Naive thymus-derived CD8-positive, alpha-beta T cell (primary cell): ENCODE measurements at regions not wholly inside any gene's neighbourhood (a gene's known extent, or its start where the extent isn't known, plus 50 kb on each side); places are given as distances from the start of the nearest gene placed in this dataset.

Experiments
- ATAC-seq, 2 donors: fragments of 150-1000 bp; cut with Tn5 transposase in 1 of 2; sonication (Bioruptor Pico), chemical (Tn5 transposase) in 1 of 2; 1 replicate in 1 of 2; 2 replicates in 1 of 2; pipeline ENCODE4 v1.10.0; 2021; ENCODE audit warnings: mild to moderate bottlenecking in 2 of 2, moderate library complexity in 2 of 2
- POLR2A ChIA-PET: fragments of 350-600 bp; sonication (Branson Sonifier 250); formaldehyde crosslinking; loops from one replicate; lab custom pipeline; 2021; ENCODE audit warnings: antibody characterized with exemption; lab: Charles Lee
- DNase-seq, 10 donors: peaks; one replicate each; pipeline versions ENCODE4 v3.0.0 to v3.0.0-alpha.2; 2020 to 2022
- H3K27ac Mint-ChIP-seq, 10 donors: one replicate each; pipeline ENCODE4 v1.8.0; 2020 to 2022; ENCODE audit warnings: mild to moderate bottlenecking in 10 of 10, mixed read lengths in 10 of 10, moderate library complexity in 4 of 10, inconsistent platforms in 1 of 10
- H3K27me3 Mint-ChIP-seq, 5 donors: one replicate each; pipeline ENCODE4 v1.8.0; 2021 to 2022; ENCODE audit warnings: mixed read lengths in 5 of 5
- H3K36me3 Mint-ChIP-seq, 3 donors: one replicate each; pipeline ENCODE4 v1.8.0; 2020 to 2022; ENCODE audit warnings: mixed read lengths in 3 of 3, mild to moderate bottlenecking in 2 of 3, inconsistent platforms in 1 of 3
- H3K4me1 Mint-ChIP-seq, 4 donors: one replicate each; pipeline ENCODE4 v1.8.0; 2021 to 2022; ENCODE audit warnings: mixed read lengths in 4 of 4
- H3K4me3 Mint-ChIP-seq, 10 donors: one replicate each; pipeline ENCODE4 v1.8.0; 2020 to 2022; ENCODE audit warnings: mild to moderate bottlenecking in 10 of 10, mixed read lengths in 10 of 10, moderate library complexity in 6 of 10, inconsistent platforms in 1 of 10
- H3K9me3 Mint-ChIP-seq, 9 donors: one replicate each; pipeline ENCODE4 v1.8.0; 2020 to 2022; ENCODE audit warnings: mixed read lengths in 9 of 9, mild to moderate bottlenecking in 3 of 9, inconsistent platforms in 1 of 9, moderate library complexity in 1 of 9

GRCh38 chr18:73790587-73790986, 357.0 kb downstream of the FBXO15 start:
- DNase-seq: no peak

GRCh38 chr18:73787316-73787715, 360.3 kb downstream of the FBXO15 start:
- no peak overlapping the region for H3K27ac Mint-ChIP-seq
- POLR2A ChIA-PET: no interaction called here
- H3K27me3 Mint-ChIP-seq: peaks cover 0 to 11% (median 1%) of the 10 kb centered on the region in 5 donors
- H3K4me3 Mint-ChIP-seq: no peak overlapping the region
- ATAC-seq (no peak), DNase-seq (no peak)
- H3K9me3 Mint-ChIP-seq: peaks cover 0 to 8% (median 0%) of the 10 kb centered on the region in 9 donors
- H3K36me3 Mint-ChIP-seq: no peaks in the 10 kb centered on the region
- no peaks in the 10 kb centered on the region for H3K4me1 Mint-ChIP-seq

More at GRCh38 chr18:73790587-73790986, 357.0 kb downstream of the FBXO15 start:
- no peaks in the 10 kb centered on the region for H3K36me3 Mint-ChIP-seq
- no peak for ATAC-seq
- peaks cover 0 to 6% (median 0%) of the 10 kb centered on the region in 9 donors for H3K9me3 Mint-ChIP-seq
- H3K27ac Mint-ChIP-seq: no peak overlapping the region
- H3K4me1 Mint-ChIP-seq: no peaks in the 10 kb centered on the region
- peaks cover 0 to 3% (median 0%) of the 10 kb centered on the region in 5 donors for H3K27me3 Mint-ChIP-seq
- H3K4me3 Mint-ChIP-seq: no peak overlapping the region
- POLR2A ChIA-PET: interaction anchor here (0.5 kb wide), 1 partner anchor 243 kb away, joined by 3 read pairs; no protein-coding TSS in a partner anchor

- Mint-ChIP-seq H3K27me3 (peaks cover 0 to 15% (median 0%) of the 10 kb centered on the region in 5 donors), H3K9me3 (peaks cover 0 to 8% (median 0%) of the 10 kb centered on the region in 9 donors), H3K4me1 (no peaks in the 10 kb centered on the region), H3K36me3 (no peaks in the 10 kb centered on the region), H3K27ac (peak overlapping the region in 2 of 10 donors; percentile 0 to 9), H3K4me3 (no peak overlapping the region)
- ATAC-seq (no peak), DNase-seq (no peak)
- POLR2A ChIA-PET: no interaction called here
These were observed 362.3 kb downstream of the FBXO15 start for GRCh38 chr18:73785300-73785699.

GRCh38 chr18:73784853-73785252, 362.8 kb downstream of the FBXO15 start:
- no peaks in the 10 kb centered on the region for H3K36me3 Mint-ChIP-seq
- H3K27ac Mint-ChIP-seq: peak overlapping the region in 1 of 10 donors; percentile 9
- POLR2A ChIA-PET: no interaction called here
- H3K27me3 Mint-ChIP-seq: peaks cover 0 to 15% (median 0%) of the 10 kb centered on the region in 5 donors
- no peaks in the 10 kb centered on the region for H3K4me1 Mint-ChIP-seq
- peaks cover 0 to 8% (median 0%) of the 10 kb centered on the region in 9 donors for H3K9me3 Mint-ChIP-seq
- DNase-seq (no peak), ATAC-seq (no peak)
- H3K4me3 Mint-ChIP-seq: no peak overlapping the region

DNA sequence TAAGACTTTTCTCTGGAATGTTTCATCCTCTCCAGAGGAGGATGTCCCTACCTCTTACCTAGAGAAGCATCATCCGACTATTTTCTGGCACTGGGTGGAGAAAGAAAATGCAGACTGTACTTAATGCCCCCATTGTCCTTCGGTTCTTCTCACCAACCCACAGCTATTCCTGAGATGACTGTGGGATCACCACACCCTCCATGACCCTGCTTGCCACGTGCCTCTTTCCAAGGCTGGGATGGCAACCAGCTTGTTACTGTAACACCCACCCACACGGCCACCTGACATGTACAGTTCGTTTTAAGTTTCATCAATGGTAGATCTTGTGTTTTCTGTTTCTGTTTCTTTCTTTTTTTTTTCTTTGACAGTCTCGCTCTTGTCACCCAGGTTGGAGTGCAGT, 365.2 kb downstream of the FBXO15 start:
- Mint-ChIP-seq H3K27me3 (peaks cover 0 to 15% (median 0%) of the 10 kb centered on the region in 5 donors), H3K9me3 (peaks cover 0 to 8% (median 0%) of the 10 kb centered on the region in 9 donors), H3K27ac (no peak overlapping the region), H3K36me3 (no peaks in the 10 kb centered on the region), H3K4me3 (no peak overlapping the region), H3K4me1 (no peaks in the 10 kb centered on the region)
- ATAC-seq (no peak), DNase-seq (no peak)
- POLR2A ChIA-PET: no interaction called here

- ATAC-seq: no peak
These were observed 367.4 kb downstream of the FBXO15 start for GRCh38 chr18:73780218-73780617.

DNA sequence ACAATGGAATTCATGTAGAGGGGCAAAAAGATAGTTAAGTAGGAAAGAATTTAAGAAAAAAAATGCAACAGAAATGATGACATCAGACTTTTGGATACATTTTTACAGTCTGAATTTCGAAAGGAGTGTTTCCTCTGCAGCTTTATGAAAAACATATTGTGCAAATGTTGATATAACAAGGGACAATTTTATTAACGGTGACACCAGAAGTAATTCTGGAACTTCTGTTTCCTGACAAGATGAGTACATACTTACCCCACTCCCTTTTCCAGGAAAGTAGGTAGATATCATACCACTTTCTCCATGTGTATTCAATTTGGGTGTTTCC, 369.6 kb downstream of the FBXO15 start:
- Mint-ChIP-seq H3K27ac (no peak overlapping the region), H3K9me3 (no peaks in the 10 kb centered on the region)
- POLR2A ChIA-PET: no interaction called here

More at GRCh38 chr18:73780218-73780617, 367.4 kb downstream of the FBXO15 start:
- no peak for DNase-seq
- H3K27ac Mint-ChIP-seq: no peak overlapping the region
- H3K36me3 Mint-ChIP-seq: no peaks in the 10 kb centered on the region
- H3K27me3 Mint-ChIP-seq: peaks cover 0 to 15% (median 0%) of the 10 kb centered on the region in 5 donors
- no peak overlapping the region for H3K4me3 Mint-ChIP-seq
- POLR2A ChIA-PET: no interaction called here
- H3K9me3 Mint-ChIP-seq: peaks cover 0 to 3% (median 0%) of the 10 kb centered on the region in 9 donors
- H3K4me1 Mint-ChIP-seq: no peaks in the 10 kb centered on the region

GRCh38 chr18:73777356-73778031, 370.1 kb downstream of the FBXO15 start:
- Mint-ChIP-seq H3K27ac (no peak overlapping the region), H3K36me3 (no peaks in the 10 kb centered on the region), H3K4me3 (no peak overlapping the region), H3K4me1 (no peaks in the 10 kb centered on the region), H3K9me3 (no peaks in the 10 kb centered on the region), H3K27me3 (peaks cover 0 to 15% (median 0%) of the 10 kb centered on the region in 5 donors)
- ATAC-seq (no peak), DNase-seq (no peak)
- POLR2A ChIA-PET: no interaction called here

More for the DNA sequence above, 369.6 kb downstream of the FBXO15 start:
- ATAC-seq (no peak), DNase-seq (no peak)
- no peaks in the 10 kb centered on the region for H3K36me3 Mint-ChIP-seq
- no peak overlapping the region for H3K4me3 Mint-ChIP-seq
- H3K27me3 Mint-ChIP-seq: peaks cover 0 to 15% (median 0%) of the 10 kb centered on the region in 5 donors
- no peaks in the 10 kb centered on the region for H3K4me1 Mint-ChIP-seq

DNA sequence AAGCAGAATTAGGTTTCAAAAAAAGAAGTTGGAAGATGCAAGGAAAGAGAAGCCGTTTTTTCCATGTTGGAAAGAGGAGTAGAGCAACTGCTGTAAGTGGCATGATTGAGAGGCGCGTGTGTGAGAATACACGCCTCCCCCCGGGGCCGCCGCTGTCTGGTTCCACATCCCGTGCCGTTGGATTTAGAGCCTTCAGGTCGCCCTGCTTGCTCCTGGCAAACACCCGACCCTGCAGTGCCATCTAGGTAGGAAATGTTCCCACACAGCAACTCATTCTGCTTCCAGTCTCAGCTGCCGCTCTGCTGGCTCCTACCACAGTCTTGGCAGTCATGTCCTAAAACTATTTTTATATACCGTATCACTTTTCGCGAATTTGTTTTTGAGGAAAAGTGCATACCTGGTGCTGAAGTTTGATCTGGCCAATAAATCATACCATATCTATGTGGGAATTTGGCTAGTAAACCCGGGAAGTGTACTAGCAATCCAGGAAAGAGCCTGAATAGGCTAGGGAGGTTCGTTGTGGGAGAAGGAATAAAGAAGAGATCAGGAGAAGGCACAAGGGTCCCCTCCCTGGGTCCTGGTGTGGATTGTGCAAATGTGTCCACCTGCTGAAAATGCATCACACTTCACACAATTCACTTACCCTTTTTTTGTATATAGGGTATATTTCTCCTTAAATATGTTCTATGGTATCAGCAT, 372.7 kb downstream of the FBXO15 start:
- DNase-seq (no peak), ATAC-seq (no peak)
- Mint-ChIP-seq H3K27ac (no peak overlapping the region), H3K36me3 (no peaks in the 10 kb centered on the region), H3K27me3 (no peaks in the 10 kb centered on the region), H3K4me1 (no peaks in the 10 kb centered on the region), H3K9me3 (no peaks in the 10 kb centered on the region), H3K4me3 (no peak overlapping the region)
- POLR2A ChIA-PET: no interaction called here

- no peak overlapping the region for H3K27ac Mint-ChIP-seq
These were observed 379.6 kb downstream of the FBXO15 start for GRCh38 chr18:73768043-73768442.

DNA sequence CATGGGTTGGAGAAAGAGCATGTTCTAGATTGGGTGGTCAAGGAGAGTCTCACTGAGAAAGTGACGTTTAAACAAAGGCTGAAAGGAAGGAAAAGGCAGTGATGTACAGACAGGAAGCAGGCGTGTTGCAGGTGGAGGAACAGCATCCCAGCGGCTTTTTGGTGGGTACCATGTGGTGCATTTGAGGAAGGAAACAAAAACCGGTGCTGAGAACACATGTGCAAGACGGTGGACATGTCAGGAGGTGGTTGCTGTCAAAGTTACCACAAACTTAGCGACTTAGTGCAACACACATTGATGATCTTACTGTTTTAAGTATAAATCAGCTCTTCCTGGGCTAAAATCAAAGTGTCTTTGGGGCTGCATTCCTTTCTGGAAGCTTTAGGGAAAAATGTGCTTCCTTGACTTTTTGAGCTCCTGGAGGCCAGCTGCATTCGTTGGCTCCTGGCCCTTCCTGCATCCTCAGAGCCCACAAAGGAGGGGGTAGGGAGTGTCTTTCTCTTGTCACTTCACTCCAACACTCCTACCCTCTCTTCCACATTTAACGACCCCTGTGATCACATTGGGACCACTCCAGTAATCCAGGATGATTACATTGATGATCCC, 380.6 kb downstream of the FBXO15 start:
- Mint-ChIP-seq H3K4me3 (no peak overlapping the region), H3K27ac (no peak overlapping the region), H3K9me3 (peaks cover 0 to 2% (median 0%) of the 10 kb centered on the region in 9 donors), H3K36me3 (no peaks in the 10 kb centered on the region), H3K27me3 (peaks cover 4 to 18% (median 5%) of the 10 kb centered on the region in 5 donors), H3K4me1 (peaks cover 5 to 18% (median 12%) of the 10 kb centered on the region in 4 donors)
- ATAC-seq (no peak), DNase-seq (no peak)
- POLR2A ChIA-PET: no interaction called here

More at GRCh38 chr18:73768043-73768442, 379.6 kb downstream of the FBXO15 start:
- Mint-ChIP-seq H3K4me1 (peaks cover 5 to 18% (median 12%) of the 10 kb centered on the region in 4 donors), H3K36me3 (no peaks in the 10 kb centered on the region), H3K4me3 (no peak overlapping the region), H3K27me3 (peaks cover 2 to 18% (median 5%) of the 10 kb centered on the region in 5 donors), H3K9me3 (peaks cover 0 to 2% (median 0%) of the 10 kb centered on the region in 9 donors)
- ATAC-seq (no peak), DNase-seq (no peak)
- POLR2A ChIA-PET: no interaction called here

GRCh38 chr18:73758446-73758845, 389.2 kb downstream of the FBXO15 start:
- ATAC-seq: no peak
- no peak overlapping the region for H3K4me3 Mint-ChIP-seq

More at GRCh38 chr18:73758446-73758845, 389.2 kb downstream of the FBXO15 start:
- H3K36me3 Mint-ChIP-seq: no peaks in the 10 kb centered on the region
- no peak for DNase-seq
- H3K27ac Mint-ChIP-seq: no peak overlapping the region
- no peaks in the 10 kb centered on the region for H3K4me1 Mint-ChIP-seq
- H3K9me3 Mint-ChIP-seq: peaks cover 0 to 3% (median 0%) of the 10 kb centered on the region in 9 donors
- H3K27me3 Mint-ChIP-seq: peaks cover 0 to 8% (median 2%) of the 10 kb centered on the region in 5 donors
- POLR2A ChIA-PET: no interaction called here
